ENCODE measurements at regions not wholly inside any gene's neighbourhood (a gene's known extent, or its start where the extent isn't known, plus 50 kb on each side); places are given as distances from the start of the nearest gene placed in this dataset.

GRCh38 chr4:44983083-44983482 is 256.7 kb upstream of the GNPDA2 start:
- TF ChIP-seq CTCF (IDR thresholded peaks at IDR 0.05; ENCODE audit: insufficient read depth, low read depth, low read length): no peak
- no peak for TF ChIP-seq EZH2 (IDR thresholded peaks at IDR 0.05; ENCODE audit: insufficient read depth, low read length)

Data from astrocyte (in vitro differentiated cells and primary cell).